ENCODE measurements at regions not wholly inside any gene's neighbourhood (a gene's known extent, or its start where the extent isn't known, plus 50 kb on each side); places are given as distances from the start of the nearest gene placed in this dataset.
A peak's percentile ranks its signal among the peaks of the same experiment; 100 is the strongest.
"Not testable (repeated sequence)": the region's sequence is repeated elsewhere in the genome, so short reads cannot be mapped to it uniquely, and the experiment has no call there.

DNA sequence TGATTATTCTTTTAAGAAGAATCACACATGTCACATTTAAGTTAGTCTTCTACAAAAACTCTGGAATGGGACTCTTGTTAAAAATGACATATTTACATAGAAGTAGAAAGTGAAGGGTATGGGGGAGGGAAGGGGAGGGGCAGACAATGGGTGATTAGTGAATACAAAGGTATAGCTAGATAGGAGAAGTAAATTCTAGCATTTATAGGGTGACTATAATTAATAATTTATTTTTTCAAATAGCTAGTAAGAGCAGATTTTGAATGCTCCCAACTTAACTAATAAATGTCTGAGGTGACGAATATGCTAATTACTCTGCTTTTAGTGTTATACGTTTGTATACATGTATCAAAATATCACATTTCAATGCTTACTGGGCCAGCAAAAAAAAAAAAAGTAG lies 59.4 kb downstream of the BLTP3B start:
- no peaks in the 10 kb centered on the region for H3K4me1 ChIP-seq (replicated peaks in 1 of 2)
- H3K4me3 ChIP-seq = no peak overlapping the region
- in situ Hi-C loops (cut with MboI; ENCODE audit: low pct_unique_long_range_greater_than_20kb in 2 of 9, low sequenced_read_pairs in 9 of 9, unreplicated experiment in 9 of 9) = no loop called here
- 60 to 100% (median 96%) methylated on average over 1 to 2 of the region's 2 CpGs for WGBS, 10 experiments
- ATAC-seq (replicated peaks in 6 of 8) = no peak
- no peak overlapping the region for H3K27ac ChIP-seq

DNA sequence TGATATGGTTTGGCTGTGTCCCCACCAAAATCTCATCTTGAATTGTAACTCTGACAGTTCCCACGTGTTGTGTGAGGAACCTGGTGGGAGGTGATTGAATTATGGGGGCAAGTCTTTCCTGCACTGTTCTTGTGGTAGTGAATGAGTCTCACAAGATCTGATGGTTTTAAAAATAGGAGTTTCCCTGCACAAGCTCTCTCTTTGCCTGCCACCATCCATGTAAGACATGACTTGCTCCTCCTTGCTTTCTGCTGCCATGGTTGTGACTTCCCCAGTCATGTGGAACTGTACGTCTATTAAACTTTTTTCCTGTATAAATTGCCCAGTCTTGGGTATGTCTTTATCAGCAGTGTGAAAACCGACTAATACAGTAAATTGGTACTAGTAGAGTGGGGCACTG lies 63.9 kb downstream of the BLTP3B start:
- WGBS, 10 experiments = 0 to 100% (median 100%) methylated on average over 1 to 3 of the region's 3 CpGs; no CpG with 5 or more reads in 3 of the 10 experiments
- H3K4me3 ChIP-seq; H3K4me1 ChIP-seq (replicated peaks in 1 of 2); ATAC-seq (replicated peaks in 6 of 8); in situ Hi-C loops (cut with MboI; ENCODE audit: low pct_unique_long_range_greater_than_20kb in 2 of 9, low sequenced_read_pairs in 9 of 9, unreplicated experiment in 9 of 9); H3K27ac ChIP-seq: not testable (repeated sequence)

DNA sequence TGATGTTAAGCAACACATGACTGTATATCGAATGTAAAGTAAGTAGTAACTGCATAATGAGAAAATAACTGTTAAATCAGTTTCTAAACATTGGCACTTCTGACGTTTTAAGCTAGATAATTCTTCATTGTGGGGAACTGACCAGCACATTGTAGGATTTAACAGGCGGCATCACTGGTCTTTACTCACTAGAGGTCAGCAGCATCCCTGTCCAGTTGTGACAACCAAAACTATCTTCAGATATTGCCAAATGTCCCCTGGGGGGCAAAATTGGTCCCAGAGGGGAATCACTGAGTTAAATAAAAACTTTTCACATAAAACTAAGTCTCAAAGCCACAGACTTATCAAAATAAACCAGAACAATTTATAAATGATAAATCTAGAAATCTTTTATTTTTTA lies 65.3 kb downstream of the BLTP3B start:
- peak in 1 of 8 experiments; percentile 18 for ATAC-seq (replicated peaks in 6 of 8)
- WGBS, 10 experiments = 44 to 97% (median 80%) methylated on average over 2 to 3 of the region's 3 CpGs

DNA sequence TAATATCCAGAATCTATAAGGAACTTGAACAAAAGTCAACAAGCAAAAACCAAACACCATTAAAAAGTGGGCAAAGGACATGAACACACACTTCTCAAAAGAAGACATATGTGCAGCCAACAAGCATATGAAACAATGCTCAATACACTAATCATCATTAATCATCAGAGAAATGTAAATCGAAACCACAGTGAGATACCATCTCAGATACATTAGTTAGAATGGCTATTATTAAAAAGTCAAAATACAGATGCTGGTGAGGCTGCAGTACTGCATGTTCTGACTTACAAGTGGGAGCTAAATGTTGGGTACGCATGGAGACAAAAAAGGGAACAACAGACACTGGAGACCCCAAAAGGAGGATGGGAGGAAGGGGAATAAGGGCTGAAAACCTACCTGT lies 67.1 kb downstream of the BLTP3B start:
- no peak for ATAC-seq (replicated peaks in 6 of 8)
- Histone ChIP-seq H3K27ac (no peak overlapping the region), H3K4me1 (replicated peaks in 1 of 2) (no peaks in the 10 kb centered on the region), H3K4me3 (no peak overlapping the region)
- in situ Hi-C loops (cut with MboI; ENCODE audit: low pct_unique_long_range_greater_than_20kb in 2 of 9, low sequenced_read_pairs in 9 of 9, unreplicated experiment in 9 of 9) = no loop called here
- 80 to 100% (median 100%) methylated on average over 1 to 2 of the region's 2 CpGs; no CpG with 5 or more reads in 5 of the 10 experiments for WGBS, 10 experiments

More for the DNA sequence above, 65.3 kb downstream of the BLTP3B start:
- in situ Hi-C loops (cut with MboI; ENCODE audit: low pct_unique_long_range_greater_than_20kb in 2 of 9, low sequenced_read_pairs in 9 of 9, unreplicated experiment in 9 of 9) = no loop called here
- no peaks in the 10 kb centered on the region for H3K4me1 ChIP-seq (replicated peaks in 1 of 2)
- no peak overlapping the region for H3K27ac ChIP-seq
- no peak overlapping the region for H3K4me3 ChIP-seq

DNA sequence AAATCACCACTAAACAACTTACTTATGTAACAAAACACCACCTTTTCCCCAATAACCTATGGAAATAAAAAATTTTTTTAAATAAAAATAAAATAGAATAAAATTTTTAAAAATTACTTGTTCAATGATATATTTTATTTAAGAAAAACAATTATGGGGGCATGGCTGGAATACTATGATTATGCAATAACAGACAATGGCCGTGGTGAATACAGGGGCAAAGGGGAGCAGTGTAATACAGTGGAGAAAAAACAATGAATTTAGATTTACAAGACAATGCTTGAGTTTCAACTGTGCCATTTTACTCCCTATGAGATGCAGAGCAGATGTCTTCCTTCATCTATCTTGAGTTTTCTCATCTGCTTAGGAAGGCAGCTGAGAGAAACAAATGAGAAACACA lies 72.9 kb downstream of the BLTP3B start:
- no peak overlapping the region for H3K27ac ChIP-seq
- no peak for ATAC-seq (replicated peaks in 6 of 8)
- in situ Hi-C loops (cut with MboI; ENCODE audit: low pct_unique_long_range_greater_than_20kb in 2 of 9, low sequenced_read_pairs in 9 of 9, unreplicated experiment in 9 of 9) = no loop called here
- WGBS, 10 experiments = 67 to 100% (median 100%) methylated on average over 1 of the region's 1 CpG; no CpG with 5 or more reads in 1 of the 10 experiments
- no peak overlapping the region for H3K4me3 ChIP-seq
- H3K4me1 ChIP-seq (replicated peaks in 1 of 2) = no peaks in the 10 kb centered on the region

DNA sequence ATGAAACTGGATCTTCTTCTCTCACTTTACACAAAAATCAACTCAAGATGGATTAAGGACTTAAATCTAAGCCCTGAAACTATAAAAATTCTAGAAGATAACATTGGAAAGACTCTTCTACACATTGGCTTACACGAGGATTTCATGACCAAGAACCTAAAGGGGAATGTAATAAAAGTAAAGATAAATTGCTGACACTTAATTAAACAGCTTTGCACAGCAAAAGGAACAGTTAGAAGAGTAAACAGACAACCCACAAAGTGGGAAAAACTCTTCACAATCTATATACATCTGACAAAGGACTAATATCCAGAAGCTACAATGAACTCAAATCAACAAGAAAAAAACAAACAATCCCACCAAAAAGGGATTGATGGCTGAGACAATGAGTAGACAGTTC lies 74.4 kb downstream of the BLTP3B start:
- H3K27ac ChIP-seq = no peak overlapping the region
- no peaks in the 10 kb centered on the region for H3K4me1 ChIP-seq (replicated peaks in 1 of 2)
- in situ Hi-C loops (cut with MboI; ENCODE audit: low pct_unique_long_range_greater_than_20kb in 2 of 9, low sequenced_read_pairs in 9 of 9, unreplicated experiment in 9 of 9) = no loop called here
- 82 to 100% (median 100%) methylated on average over 1 of the region's 1 CpG; no CpG with 5 or more reads in 2 of the 10 experiments for WGBS, 10 experiments
- no peak overlapping the region for H3K4me3 ChIP-seq
- ATAC-seq (replicated peaks in 6 of 8) = no peak

DNA sequence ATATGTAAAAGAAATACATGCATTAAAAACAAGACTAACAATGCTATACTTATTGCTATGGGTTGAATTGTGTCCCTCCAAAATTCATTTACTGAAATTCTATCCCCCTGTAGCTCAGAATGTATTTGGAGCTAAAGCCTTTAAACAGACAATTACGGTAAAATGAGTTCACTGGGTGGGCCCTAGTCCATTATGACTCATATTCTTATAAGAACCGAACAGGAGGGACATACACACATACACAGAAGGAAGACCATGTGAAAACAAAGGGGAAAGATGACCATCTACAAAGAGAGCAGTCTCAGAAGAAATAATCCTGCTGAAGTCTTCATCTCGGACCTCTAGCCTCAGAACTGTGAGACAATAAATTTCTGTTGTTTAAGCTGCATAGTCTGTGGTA lies 77.1 kb upstream of the ANKS1B start:
- peak in 3 of 8 experiments; percentile 55 to 70 (median 70) for ATAC-seq (replicated peaks in 6 of 8)
- 18 to 100% (median 87%) methylated on average over 3 of the region's 3 CpGs; no CpG with 5 or more reads in 1 of the 10 experiments for WGBS, 10 experiments
- in situ Hi-C loops (cut with MboI; ENCODE audit: low pct_unique_long_range_greater_than_20kb in 2 of 9, low sequenced_read_pairs in 9 of 9, unreplicated experiment in 9 of 9) = no loop called here
- H3K27ac ChIP-seq = no peak overlapping the region
- no peak overlapping the region for H3K4me3 ChIP-seq
- no peaks in the 10 kb centered on the region for H3K4me1 ChIP-seq (replicated peaks in 1 of 2)

DNA sequence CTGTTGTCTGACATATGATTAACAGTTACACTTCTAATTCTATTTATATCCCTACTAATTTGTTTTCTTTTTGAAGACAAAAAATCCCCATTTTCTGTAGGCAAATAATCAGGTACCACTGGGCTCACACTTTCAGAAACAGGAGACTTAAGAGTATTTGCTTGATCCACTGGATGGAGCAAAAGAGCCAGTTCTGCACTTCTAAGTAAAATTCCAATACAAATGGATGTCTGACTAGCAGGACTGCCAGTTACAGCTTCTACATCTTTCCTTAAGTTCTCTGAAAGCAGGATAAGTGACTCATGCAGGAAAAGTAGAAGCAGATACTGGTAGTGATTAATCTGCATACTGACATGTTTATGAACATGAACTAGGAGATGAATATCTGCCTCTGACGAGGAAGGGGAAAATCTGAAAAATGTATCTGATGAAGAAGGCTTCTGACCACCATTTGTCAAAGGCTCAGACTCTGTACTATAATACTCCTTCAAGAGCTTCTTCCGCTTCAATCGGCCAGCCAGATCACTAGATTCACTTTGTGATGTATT lies 73.8 kb upstream of the ANKS1B start:
- ATAC-seq (replicated peaks in 6 of 8) = peak in 3 of 8 experiments; percentile 75 to 95 (median 91)
- Histone ChIP-seq H3K4me3 (no peak overlapping the region), H3K27ac (no peak overlapping the region), H3K4me1 (replicated peaks in 1 of 2) (no peaks in the 10 kb centered on the region)
- 61 to 100% (median 89%) methylated on average over 2 to 3 of the region's 3 CpGs; no CpG with 5 or more reads in 3 of the 10 experiments for WGBS, 10 experiments
- in situ Hi-C loops (cut with MboI; ENCODE audit: low pct_unique_long_range_greater_than_20kb in 2 of 9, low sequenced_read_pairs in 9 of 9, unreplicated experiment in 9 of 9) = no loop called here

DNA sequence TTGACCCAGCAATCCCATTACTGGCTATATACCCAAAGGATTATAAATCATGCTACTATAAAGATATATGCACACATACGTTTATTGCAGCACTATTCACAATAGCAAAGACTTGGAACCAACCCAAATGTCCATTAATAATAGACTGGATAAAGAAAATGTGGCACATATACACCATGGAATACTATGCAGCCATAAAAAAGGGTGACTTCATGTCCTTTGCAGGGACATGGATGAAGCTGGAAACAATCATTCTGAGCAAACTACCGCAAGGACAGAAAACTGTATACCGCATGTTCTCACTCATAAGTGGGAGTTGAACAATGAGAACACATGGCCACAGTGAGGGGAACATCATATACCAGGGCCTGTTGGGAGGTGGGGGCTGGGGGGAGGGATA lies 61.5 kb upstream of the ANKS1B start:
- in situ Hi-C loops (cut with MboI; ENCODE audit: low pct_unique_long_range_greater_than_20kb in 2 of 9, low sequenced_read_pairs in 9 of 9, unreplicated experiment in 9 of 9); H3K27ac ChIP-seq; ATAC-seq (replicated peaks in 6 of 8); H3K4me1 ChIP-seq (replicated peaks in 1 of 2); H3K4me3 ChIP-seq: not testable (repeated sequence)
- 82% methylated on average over 3 of the region's 3 CpGs; no CpG with 5 or more reads in 9 of the 10 experiments for WGBS, 10 experiments

DNA sequence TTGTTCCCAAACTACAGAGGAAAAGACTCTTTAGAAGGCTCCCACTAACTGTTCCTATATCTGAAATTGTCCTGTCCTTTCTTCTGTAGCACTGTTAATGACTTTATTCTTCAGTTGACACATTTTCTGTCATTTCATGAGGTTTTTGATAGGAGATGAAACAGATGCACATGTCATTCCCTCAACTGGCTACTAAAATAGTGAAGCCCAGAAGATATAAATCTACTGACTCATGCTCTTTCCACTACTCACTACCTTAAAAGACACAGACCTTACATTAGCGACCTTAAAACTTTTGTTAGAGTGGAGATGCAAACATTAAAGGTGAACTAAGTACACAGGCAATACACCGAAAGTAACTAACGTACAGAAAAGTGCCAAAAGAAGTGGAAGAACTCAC lies 59.5 kb upstream of the ANKS1B start:
- in situ Hi-C loops (cut with MboI; ENCODE audit: low pct_unique_long_range_greater_than_20kb in 2 of 9, low sequenced_read_pairs in 9 of 9, unreplicated experiment in 9 of 9) = no loop called here
- Histone ChIP-seq H3K4me3 (no peak overlapping the region), H3K4me1 (replicated peaks in 1 of 2) (no peaks in the 10 kb centered on the region), H3K27ac (no peak overlapping the region)
- WGBS, 10 experiments = 80 to 100% (median 93%) methylated on average over 2 to 3 of the region's 3 CpGs; no CpG with 5 or more reads in 3 of the 10 experiments
- no peak for ATAC-seq (replicated peaks in 6 of 8)

DNA sequence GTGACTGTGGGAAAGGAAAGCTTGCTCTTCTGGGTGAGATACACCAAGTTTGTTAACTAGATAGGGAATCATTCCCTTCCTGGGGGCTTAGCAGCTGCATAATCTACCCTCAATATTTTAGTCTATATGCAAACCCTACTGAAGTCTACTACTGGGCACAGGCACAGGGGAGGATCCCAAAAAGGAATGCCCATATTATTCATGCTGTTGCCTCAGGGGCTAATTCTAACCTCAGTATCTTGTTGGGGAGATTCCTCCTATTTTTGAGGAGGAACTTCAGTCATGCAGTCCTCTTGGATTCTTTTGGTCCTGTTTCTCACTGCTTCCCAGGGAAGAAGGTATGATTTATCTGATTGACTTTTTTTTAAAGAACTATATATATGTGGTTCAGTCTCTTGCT lies 58.9 kb upstream of the ANKS1B start:
- no peak overlapping the region for H3K4me3 ChIP-seq
- H3K27ac ChIP-seq = no peak overlapping the region
- H3K4me1 ChIP-seq (replicated peaks in 1 of 2) = no peaks in the 10 kb centered on the region
- in situ Hi-C loops (cut with MboI; ENCODE audit: low pct_unique_long_range_greater_than_20kb in 2 of 9, low sequenced_read_pairs in 9 of 9, unreplicated experiment in 9 of 9) = no loop called here
- ATAC-seq (replicated peaks in 6 of 8) = peak in 3 of 8 experiments; percentile 96 to 98 (median 97)
